RWPE1 (cell line): ENCODE measurements at regions not wholly inside any gene's neighbourhood (a gene's known extent, or its start where the extent isn't known, plus 50 kb on each side); places are given as distances from the start of the nearest gene placed in this dataset.

Source experiments
- CTCF ChIA-PET: fragments of 350-600 bp; sonication (Branson Sonifier 250); formaldehyde crosslinking; extraction: SDS; loops from one replicate; lab custom pipeline; 2021; lab: Yijun Ruan, JAX
- POLR2A ChIA-PET: fragments of 400-600 bp; formaldehyde crosslinking; extraction: SDS; loops from one replicate; lab custom pipeline; 2020; ENCODE audit warnings: antibody characterized with exemption; ENCODE audit not compliant: low non-redundant PET; lab: Yijun Ruan, JAX
- DNase-seq: peaks from one replicate; pipeline ENCODE4 v3.0.0; 2012; ENCODE audit warnings: low spot score
- H3K27ac ChIP-seq: fragments of 450-650 bp; 2 replicates; pipeline ENCODE4 v1.5.1; 2017
- TF ChIP-seq, protein P1 (sequence below): fragments of 450-650 bp; conservative IDR thresholded peaks from 2 replicates; pipeline ENCODE4 v1.5.1; 2017; ENCODE audit warnings: low read depth, mild to moderate bottlenecking

DNA sequence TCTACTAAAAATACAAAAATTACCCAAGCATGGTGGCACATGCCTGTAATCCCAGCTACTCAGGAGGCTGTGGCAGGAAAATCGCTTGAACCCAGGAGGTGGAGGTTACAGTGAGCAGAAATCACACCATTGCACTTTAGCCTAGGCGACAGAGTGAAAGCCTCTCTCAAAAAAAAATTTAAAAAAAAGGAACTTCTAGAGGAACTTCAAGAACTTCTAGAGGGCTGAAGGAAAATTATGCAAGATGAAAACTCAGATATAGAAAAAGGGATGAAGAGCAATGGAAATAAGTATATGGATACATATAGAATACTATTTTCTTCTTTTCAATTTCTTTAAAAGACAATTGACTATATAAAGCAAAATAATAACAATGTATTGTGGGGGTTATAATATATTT is 51.2 kb upstream of the PRR5 start:
- POLR2A ChIA-PET: no interaction called here
- TF ChIP-seq, protein P1, sequence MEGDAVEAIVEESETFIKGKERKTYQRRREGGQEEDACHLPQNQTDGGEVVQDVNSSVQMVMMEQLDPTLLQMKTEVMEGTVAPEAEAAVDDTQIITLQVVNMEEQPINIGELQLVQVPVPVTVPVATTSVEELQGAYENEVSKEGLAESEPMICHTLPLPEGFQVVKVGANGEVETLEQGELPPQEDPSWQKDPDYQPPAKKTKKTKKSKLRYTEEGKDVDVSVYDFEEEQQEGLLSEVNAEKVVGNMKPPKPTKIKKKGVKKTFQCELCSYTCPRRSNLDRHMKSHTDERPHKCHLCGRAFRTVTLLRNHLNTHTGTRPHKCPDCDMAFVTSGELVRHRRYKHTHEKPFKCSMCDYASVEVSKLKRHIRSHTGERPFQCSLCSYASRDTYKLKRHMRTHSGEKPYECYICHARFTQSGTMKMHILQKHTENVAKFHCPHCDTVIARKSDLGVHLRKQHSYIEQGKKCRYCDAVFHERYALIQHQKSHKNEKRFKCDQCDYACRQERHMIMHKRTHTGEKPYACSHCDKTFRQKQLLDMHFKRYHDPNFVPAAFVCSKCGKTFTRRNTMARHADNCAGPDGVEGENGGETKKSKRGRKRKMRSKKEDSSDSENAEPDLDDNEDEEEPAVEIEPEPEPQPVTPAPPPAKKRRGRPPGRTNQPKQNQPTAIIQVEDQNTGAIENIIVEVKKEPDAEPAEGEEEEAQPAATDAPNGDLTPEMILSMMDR: no peak
- no peak overlapping the region for H3K27ac ChIP-seq
- no peak for DNase-seq
- CTCF ChIA-PET: no interaction called here

DNA sequence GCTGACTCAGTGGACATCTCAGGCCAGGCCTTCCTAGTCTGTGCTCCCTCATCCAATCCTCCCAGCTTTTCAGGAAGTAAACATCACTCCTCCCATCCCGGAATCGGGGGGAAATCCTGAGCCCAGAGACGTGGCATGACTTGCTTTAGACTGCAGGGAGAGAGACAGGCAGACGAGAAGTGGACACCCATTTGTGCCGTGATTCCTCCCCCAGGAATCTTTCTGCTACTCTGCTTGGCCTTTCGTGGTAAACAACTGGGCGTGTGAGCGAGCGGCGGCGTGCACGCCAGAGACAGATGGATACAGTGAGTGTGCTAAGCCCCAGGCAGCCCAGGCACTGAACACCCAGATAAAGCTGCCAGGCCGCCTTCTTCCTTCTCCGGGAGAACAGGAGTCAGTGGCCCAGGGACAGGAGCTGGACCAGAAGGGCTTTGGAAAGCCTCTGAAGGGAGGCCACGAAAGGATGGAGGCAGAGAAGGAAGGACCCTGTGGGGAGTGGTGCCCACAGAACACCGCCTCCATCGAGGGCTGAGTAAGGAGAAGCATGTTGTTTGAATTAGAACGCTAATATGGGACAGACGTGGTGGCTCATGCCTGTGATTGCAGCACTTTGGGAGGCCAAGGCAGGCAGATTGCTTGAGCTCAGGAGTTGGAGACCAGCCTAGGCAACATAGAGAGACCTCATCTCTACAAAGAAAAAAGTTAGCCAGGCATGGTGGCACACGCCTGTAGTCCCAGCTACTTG is 53.0 kb upstream of the PRR5 start:
- TF ChIP-seq, protein P1: no peak
- ChIA-PET CTCF (interaction anchor here (0.5 kb wide), 1 partner anchor 1999 kb away, joined by 3 read pairs; no protein-coding TSS in a partner anchor), POLR2A (no interaction called here)

DNA sequence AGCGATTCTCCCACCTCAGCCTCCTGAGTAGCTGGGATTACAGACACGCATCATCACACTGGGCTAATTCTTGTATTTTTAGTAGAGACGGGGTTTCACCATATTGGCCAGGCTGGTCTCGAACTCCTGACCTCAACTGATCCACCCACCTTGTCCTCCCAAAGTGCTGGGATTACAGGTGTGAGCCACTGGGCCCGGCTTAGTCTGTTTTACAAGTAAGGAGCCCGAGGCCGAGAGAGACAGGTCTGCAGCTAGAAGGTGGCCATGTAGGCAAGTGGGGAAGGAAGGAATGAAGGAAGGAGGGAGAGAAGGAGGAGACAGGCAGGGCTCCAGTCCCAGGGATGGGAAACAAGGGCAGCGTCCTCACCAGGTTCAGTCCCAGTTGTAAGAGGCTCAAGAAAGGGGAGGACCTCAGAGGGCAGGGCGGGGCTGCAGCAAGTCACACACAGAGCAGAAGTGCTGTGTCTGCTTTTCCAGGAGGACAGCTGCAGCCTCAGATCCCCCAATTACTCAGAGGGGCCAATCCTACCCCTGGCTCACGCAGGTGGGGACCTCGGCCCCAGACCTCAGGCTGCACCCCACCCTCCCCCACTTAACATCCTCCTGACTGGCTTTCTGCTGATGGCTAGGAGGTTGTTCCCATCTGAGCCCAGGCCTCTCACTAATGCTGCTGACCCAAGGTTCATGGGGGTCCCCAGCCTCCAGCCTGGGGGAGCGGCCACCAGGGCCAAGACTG is 53.8 kb upstream of the PRR5 start:
- POLR2A ChIA-PET: no interaction called here
- DNase-seq: no peak
- peak overlapping the region; percentile 11; the same call in 1 of the 2 replicates for H3K27ac ChIP-seq

More for the DNA sequence above, 53.0 kb upstream of the PRR5 start:
- peak overlapping the region; percentile 11; the same call in 1 of the 2 replicates for H3K27ac ChIP-seq
- DNase-seq: peak; percentile 5

DNA sequence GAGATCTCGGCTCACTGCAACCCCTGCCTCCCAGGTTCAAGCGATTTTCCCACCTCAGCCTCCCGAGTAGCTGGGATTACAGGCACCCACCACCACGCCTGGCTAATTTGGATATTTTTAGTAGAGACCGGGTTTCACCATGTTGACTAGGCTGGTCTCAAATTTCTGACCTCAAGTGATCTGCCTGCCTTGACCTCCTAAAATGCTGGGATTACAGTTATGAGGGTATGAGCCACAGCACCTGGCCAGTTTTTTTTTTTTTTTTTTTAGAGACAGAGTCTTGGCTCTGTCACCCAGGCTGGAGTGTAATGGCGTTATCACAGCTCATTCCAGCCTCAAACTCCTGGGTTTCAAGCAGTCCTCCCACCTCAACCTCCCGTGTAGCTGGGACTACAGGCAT is 54.9 kb upstream of the PRR5 start:
- ChIA-PET CTCF (no interaction called here), POLR2A (no interaction called here)
- no peak for DNase-seq
- TF ChIP-seq, protein P1: no peak
- H3K27ac ChIP-seq: no peak overlapping the region

More for the DNA sequence above, 53.8 kb upstream of the PRR5 start:
- CTCF ChIA-PET: interaction anchor here (0.5 kb wide), 1 partner anchor 1998 kb away, joined by 3 read pairs; no protein-coding TSS in a partner anchor
- TF ChIP-seq, protein P1: no peak

DNA sequence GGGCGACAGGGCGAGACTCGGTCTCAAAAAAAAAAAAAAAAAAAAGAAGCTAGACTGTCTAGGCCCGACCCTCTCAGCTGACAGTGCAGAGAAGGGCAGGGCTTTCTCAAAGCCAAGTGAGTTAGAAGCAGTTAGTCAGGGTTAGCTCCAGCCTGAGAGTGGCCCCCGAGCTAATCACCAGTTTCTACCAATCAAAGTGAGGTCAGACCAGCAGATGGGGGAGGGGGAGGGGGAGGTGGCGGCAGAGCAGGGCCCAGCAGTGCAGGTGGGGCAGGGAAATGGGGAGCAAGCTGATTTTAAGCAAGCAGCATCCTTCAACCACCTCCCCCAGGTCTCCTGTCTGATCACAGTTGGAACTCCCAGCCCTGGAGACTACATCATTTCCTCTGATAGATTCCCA is 55.3 kb upstream of the PRR5 start:
- DNase-seq: no peak
- POLR2A ChIA-PET: no interaction called here
- CTCF ChIA-PET: no interaction called here
- TF ChIP-seq, protein P1: no peak
- H3K27ac ChIP-seq: no peak overlapping the region

DNA sequence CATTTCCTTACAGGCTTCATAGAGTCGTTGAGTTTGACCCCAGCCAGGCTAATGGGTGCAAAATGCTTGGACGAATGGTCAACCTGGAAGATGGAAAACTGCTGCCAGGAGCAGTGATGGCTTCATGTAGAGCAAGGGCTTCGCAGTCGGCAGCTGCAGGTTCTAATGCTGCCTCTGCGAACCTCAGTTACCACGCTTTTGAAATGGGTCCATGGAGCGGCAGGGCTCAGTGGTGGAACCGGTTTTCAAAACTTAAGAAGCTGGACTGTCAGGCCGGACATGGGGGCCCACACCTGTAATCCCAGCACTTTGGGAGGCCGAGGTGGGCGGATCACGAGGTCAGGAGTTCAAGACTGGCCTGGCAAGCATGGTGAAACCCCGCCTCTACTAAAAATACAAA is 55.9 kb upstream of the PRR5 start:
- TF ChIP-seq, protein P1: no peak
- POLR2A ChIA-PET: no interaction called here
- CTCF ChIA-PET: no interaction called here
- no peak for DNase-seq
- no peak overlapping the region for H3K27ac ChIP-seq
